K562 (cell line): ENCODE measurements at regions not wholly inside any gene's neighbourhood (a gene's known extent, or its start where the extent isn't known, plus 50 kb on each side); places are given as distances from the start of the nearest gene placed in this dataset.
"Not testable (repeated sequence)": the region's sequence is repeated elsewhere in the genome, so short reads cannot be mapped to it uniquely, and the experiment has no call there.

ENCODE experiments used
- ATF3 ChIP-seq, 2 experiments: fragments of 450-650 bp in 1 of 2; sonication (generic) in 1 of 2; formaldehyde crosslinking in 1 of 2; IDR thresholded peaks in 1 of 2; conservative IDR thresholded peaks in 1 of 2; 2 replicates each; pipeline versions ENCODE4 v1.6.1 to v1.8.1; 2016 to 2023; ENCODE audit warnings: mild to moderate bottlenecking in 2 of 2, moderate library complexity in 2 of 2, inconsistent platforms in 1 of 2, missing genetic modification reagents in 1 of 2
- CEBPG ChIP-seq, 3 experiments: fragments of 200-800 bp in 1 of 3; sonication (Bioruptor generic) in 1 of 3; sonication (generic) in 1 of 3; formaldehyde crosslinking in 1 of 3; IDR thresholded peaks in 2 of 3; conservative IDR thresholded peaks in 1 of 3; 2 replicates each; pipeline versions ENCODE4 v1.6.1 to v1.8.0; 2016 to 2022; ENCODE audit warnings: missing compliant biosample characterization in 2 of 3, missing genetic modification characterization in 2 of 3, mild to moderate bottlenecking in 1 of 3, missing genetic modification reagents in 1 of 3
- L3MBTL2 ChIP-seq: fragments of 450-650 bp; IDR thresholded peaks from 2 replicates; pipeline ENCODE4 v1.6.1; 2016; ENCODE audit warnings: mild to moderate bottlenecking, moderate library complexity
- NCOA1 ChIP-seq: fragments of 450-650 bp; IDR thresholded peaks from 2 replicates; pipeline ENCODE4 v1.6.1; 2016; ENCODE audit warnings: low read depth
- SUPT5H ChIP-seq: fragments of 450-650 bp; IDR thresholded peaks from 2 replicates; pipeline ENCODE4 v1.6.1; 2016
- TAF9B ChIP-seq: fragments of 450-650 bp; IDR thresholded peaks from 2 replicates; pipeline ENCODE4 v1.6.1; 2018; ENCODE audit warnings: mild to moderate bottlenecking; ENCODE audit not compliant: partially characterized antibody
- TF ChIP-seq, protein P1 (sequence below), 2 experiments: fragments of 450-650 bp; conservative IDR thresholded peaks; 2 replicates each; pipeline ENCODE4 v1.6.1; 2017; ENCODE audit warnings: mild to moderate bottlenecking in 2 of 2, moderate library complexity in 2 of 2
- TF ChIP-seq, protein P2 (sequence below): fragments of 450-650 bp; IDR thresholded peaks from 2 replicates; pipeline ENCODE4 v1.6.1; 2016

GRCh38 chr3:17860840-17861471 lies 118.5 kb upstream of the TBC1D5 start (continued):
- TF ChIP-seq, protein P1, sequence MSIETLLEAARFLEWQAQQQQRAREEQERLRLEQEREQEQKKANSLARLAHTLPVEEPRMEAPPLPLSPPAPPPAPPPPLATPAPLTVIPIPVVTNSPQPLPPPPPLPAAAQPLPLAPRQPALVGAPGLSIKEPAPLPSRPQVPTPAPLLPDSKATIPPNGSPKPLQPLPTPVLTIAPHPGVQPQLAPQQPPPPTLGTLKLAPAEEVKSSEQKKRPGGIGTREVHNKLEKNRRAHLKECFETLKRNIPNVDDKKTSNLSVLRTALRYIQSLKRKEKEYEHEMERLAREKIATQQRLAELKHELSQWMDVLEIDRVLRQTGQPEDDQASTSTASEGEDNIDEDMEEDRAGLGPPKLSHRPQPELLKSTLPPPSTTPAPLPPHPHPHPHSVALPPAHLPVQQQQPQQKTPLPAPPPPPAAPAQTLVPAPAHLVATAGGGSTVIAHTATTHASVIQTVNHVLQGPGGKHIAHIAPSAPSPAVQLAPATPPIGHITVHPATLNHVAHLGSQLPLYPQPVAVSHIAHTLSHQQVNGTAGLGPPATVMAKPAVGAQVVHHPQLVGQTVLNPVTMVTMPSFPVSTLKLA (conservative IDR thresholded peaks at IDR 0.05) = peak in 1 of 2 experiments; percentile 66; a peak in 1 of 4 replicates
- TF ChIP-seq L3MBTL2 (peak; percentile 43; the same call in 1 of the 2 replicates), SUPT5H (peak; percentile 61), ATF3 (IDR thresholded peaks at IDR 0.05) (peak; percentile 41; the same call in 1 of the 2 replicates), NCOA1 (peak; percentile 61; the same call in 1 of the 2 replicates), TAF9B (peak; percentile 86), CEBPG (tag; conservative IDR thresholded peaks at IDR 0.05 in 1 of 2, IDR thresholded peaks at IDR 0.05 in 1 of 2) (peak in 1 of 2 experiments; percentile 57; a peak in 1 of 4 replicates)
- not testable (repeated sequence) for TF ChIP-seq ATF3 (CRISPR knock-in tag; conservative IDR thresholded peaks at IDR 0.05); CEBPG (CRISPR knock-in tag; IDR thresholded peaks at IDR 0.05)
- TF ChIP-seq, protein P2, sequence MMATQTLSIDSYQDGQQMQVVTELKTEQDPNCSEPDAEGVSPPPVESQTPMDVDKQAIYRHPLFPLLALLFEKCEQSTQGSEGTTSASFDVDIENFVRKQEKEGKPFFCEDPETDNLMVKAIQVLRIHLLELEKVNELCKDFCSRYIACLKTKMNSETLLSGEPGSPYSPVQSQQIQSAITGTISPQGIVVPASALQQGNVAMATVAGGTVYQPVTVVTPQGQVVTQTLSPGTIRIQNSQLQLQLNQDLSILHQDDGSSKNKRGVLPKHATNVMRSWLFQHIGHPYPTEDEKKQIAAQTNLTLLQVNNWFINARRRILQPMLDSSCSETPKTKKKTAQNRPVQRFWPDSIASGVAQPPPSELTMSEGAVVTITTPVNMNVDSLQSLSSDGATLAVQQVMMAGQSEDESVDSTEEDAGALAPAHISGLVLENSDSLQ = peak; percentile 55; the same call in 1 of the 2 replicates
